ENCODE measurements at regions not wholly inside any gene's neighbourhood (a gene's known extent, or its start where the extent isn't known, plus 50 kb on each side); places are given as distances from the start of the nearest gene placed in this dataset.

DNA sequence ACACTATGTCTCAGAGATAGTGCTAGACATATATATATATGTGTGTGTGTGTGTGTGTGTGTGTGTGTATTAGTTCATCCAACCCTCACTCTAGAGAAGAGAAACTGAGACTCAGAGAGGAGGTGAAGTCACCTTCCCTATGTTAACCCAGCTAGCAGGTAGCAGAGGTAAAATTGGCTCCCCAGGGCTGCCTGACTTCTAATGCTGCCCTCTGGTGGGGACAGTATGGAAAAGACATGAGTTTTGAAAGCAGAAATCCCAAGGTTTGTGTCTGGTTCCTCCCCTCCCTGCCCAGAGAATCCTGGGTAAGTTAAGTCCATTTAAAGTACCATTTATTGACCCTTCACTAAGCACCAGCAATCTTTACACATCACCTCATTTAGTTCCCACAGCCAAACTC lies 137.7 kb downstream of the THNSL2 start:
- peak in 4 of 7 donors; percentile 16 to 41 (median 30) for DNase-seq
- intact Hi-C loops (cut with DNase I): loop anchor here in 1 of 2 donors (5.0 kb wide), 1 partner anchor 116 kb away; no protein-coding TSS in a partner anchor
- Histone ChIP-seq H3K36me3 (replicated peaks in 1 of 2) (no peaks in the 10 kb centered on the region), H3K27ac (no peak overlapping the region), H3K4me1 (replicated peaks in 1 of 2) (no peaks in the 10 kb centered on the region), H3K4me3 (no peak overlapping the region), H3K9me3 (replicated peaks in 1 of 3) (no peaks in the 10 kb centered on the region), H3K27me3 (no peaks in the 10 kb centered on the region)
- TF ChIP-seq POLR2A (IDR thresholded peaks at IDR 0.05): no peak
- TF ChIP-seq, protein P1, sequence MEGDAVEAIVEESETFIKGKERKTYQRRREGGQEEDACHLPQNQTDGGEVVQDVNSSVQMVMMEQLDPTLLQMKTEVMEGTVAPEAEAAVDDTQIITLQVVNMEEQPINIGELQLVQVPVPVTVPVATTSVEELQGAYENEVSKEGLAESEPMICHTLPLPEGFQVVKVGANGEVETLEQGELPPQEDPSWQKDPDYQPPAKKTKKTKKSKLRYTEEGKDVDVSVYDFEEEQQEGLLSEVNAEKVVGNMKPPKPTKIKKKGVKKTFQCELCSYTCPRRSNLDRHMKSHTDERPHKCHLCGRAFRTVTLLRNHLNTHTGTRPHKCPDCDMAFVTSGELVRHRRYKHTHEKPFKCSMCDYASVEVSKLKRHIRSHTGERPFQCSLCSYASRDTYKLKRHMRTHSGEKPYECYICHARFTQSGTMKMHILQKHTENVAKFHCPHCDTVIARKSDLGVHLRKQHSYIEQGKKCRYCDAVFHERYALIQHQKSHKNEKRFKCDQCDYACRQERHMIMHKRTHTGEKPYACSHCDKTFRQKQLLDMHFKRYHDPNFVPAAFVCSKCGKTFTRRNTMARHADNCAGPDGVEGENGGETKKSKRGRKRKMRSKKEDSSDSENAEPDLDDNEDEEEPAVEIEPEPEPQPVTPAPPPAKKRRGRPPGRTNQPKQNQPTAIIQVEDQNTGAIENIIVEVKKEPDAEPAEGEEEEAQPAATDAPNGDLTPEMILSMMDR (IDR thresholded peaks at IDR 0.05): peak; percentile 13 to 48 (median 35)

DNA sequence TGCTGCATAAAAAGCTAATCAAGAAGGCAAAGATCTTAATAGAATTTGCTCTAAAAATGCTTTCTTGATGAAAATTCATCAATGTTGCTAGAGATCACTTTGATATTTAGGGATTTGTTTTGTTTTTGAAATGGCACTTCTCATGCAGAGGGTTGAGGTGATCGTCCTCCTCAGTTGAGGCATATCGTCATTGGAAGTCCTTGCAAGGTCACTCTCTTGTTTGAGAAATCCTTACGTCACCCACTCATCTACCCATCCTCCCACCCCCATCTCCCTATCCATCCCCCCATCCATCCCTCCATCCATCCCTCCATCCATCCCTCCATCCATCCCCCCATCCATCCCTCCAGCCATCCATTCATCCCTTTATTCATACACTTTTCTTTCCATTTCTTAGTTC lies 133.7 kb downstream of the THNSL2 start:
- H3K4me1 ChIP-seq (replicated peaks in 1 of 2): no peaks in the 10 kb centered on the region
- H3K9me3 ChIP-seq (replicated peaks in 1 of 3): no peaks in the 10 kb centered on the region
- intact Hi-C loops (cut with DNase I): no loop called here
- H3K27ac ChIP-seq: no peak overlapping the region
- no peak overlapping the region for H3K4me3 ChIP-seq
- no peak for TF ChIP-seq POLR2A (IDR thresholded peaks at IDR 0.05)
- TF ChIP-seq, protein P1 (IDR thresholded peaks at IDR 0.05): no peak
- 58 to 81% (median 67%) methylated on average over 3 of the region's 3 CpGs for WGBS, 4 donors
- no peaks in the 10 kb centered on the region for H3K36me3 ChIP-seq (replicated peaks in 1 of 2)
- H3K27me3 ChIP-seq: no peaks in the 10 kb centered on the region
- no peak for DNase-seq

DNA sequence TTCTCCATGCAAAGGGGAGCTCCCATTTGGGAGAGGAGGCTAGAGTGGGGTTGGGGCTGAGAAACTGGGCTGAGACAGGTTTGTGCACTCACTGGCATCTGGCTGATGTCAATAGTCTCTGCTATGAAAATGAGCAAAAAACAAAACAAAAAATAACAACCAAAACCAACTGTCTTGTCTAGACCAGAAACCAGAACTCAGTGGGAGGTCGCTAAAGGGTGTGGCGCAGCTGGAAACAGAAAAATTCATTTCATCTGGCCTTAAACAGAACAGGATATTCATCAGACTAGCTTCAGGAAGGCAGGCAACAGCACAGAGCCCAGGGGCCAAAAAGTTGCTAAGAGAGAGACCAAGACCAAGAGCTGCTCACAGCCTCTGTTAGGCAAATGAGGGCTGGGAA lies 126.1 kb downstream of the THNSL2 start:
- WGBS, 4 donors: 87 to 96% (median 91%) methylated on average over 2 of the region's 2 CpGs
- Histone ChIP-seq H3K4me1 (replicated peaks in 1 of 2) (no peaks in the 10 kb centered on the region), H3K36me3 (replicated peaks in 1 of 2) (no peaks in the 10 kb centered on the region), H3K9me3 (replicated peaks in 1 of 3) (no peaks in the 10 kb centered on the region), H3K4me3 (no peak overlapping the region), H3K27ac (no peak overlapping the region), H3K27me3 (no peaks in the 10 kb centered on the region)
- intact Hi-C loops (cut with DNase I): no loop called here
- DNase-seq: no peak
- TF ChIP-seq POLR2A (IDR thresholded peaks at IDR 0.05): no peak
- TF ChIP-seq, protein P1 (IDR thresholded peaks at IDR 0.05): no peak

DNA sequence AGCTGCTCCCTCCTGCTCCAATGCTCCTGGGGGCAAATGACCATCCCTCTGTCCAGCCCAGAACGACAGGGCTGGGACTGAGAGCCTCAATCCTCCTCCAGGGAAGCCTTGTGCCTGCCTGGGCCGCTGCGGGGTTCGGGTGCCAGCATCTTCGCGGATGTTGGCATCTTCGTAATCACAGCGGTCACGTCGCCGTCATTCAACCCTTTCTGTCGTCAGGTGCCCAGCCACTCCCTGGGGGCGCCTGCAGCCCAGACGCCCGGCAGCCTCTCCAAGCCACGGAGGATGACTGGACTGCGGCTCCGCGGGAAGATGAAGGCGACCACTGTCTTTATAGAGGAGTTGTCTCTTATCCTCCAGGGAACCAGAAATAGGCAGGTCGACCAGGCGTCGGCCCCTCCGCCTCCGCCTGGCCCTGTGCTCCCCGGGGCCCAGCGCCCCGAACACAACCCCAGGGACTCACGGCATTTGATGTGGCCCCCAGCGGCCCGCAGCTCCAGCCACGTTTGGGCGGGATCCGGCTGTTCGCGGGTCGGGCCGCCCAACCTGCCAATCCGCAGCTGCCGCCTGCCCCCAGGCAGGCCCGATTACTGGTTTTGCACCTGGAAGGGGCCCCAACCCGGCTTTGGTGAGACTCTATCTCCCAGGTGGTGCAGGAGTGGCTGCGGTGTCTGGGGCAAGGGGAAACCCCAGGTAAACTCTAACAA lies 113.9 kb downstream of the THNSL2 start:
- H3K4me1 ChIP-seq (replicated peaks in 1 of 2): no peaks in the 10 kb centered on the region
- no peaks in the 10 kb centered on the region for H3K9me3 ChIP-seq (replicated peaks in 1 of 3)
- H3K36me3 ChIP-seq (replicated peaks in 1 of 2): no peaks in the 10 kb centered on the region
- DNase-seq: no peak
- H3K27ac ChIP-seq: no peak overlapping the region
- 47 to 81% (median 56%) methylated on average over 20 to 43 of the region's 43 CpGs for WGBS, 4 donors
- H3K4me3 ChIP-seq: no peak overlapping the region
- intact Hi-C loops (cut with DNase I): no loop called here
- TF ChIP-seq, protein P1 (IDR thresholded peaks at IDR 0.05): no peak
- peaks cover 4% of the 10 kb centered on the region for H3K27me3 ChIP-seq

Data from adrenal gland (tissue), 9 donors.